HUES6 (cell line): ENCODE measurements at regions not wholly inside any gene's neighbourhood (a gene's known extent, or its start where the extent isn't known, plus 50 kb on each side); places are given as distances from the start of the nearest gene placed in this dataset.

Experiments used
- H3K27ac ChIP-seq: 2 replicates; pipeline ENCODE4 v1.7.0; 2013; ENCODE audit warnings: low read depth, mild to moderate bottlenecking, low read length, inconsistent platforms
- H3K27me3 ChIP-seq: 2 replicates; pipeline ENCODE4 v1.6.1; 2013; ENCODE audit warnings: low read length; ENCODE audit not compliant: control insufficient read depth, insufficient read depth
- H3K36me3 ChIP-seq: 2 replicates; pipeline ENCODE4 v1.6.1; 2013; ENCODE audit warnings: low read length; ENCODE audit not compliant: control insufficient read depth, insufficient read depth
- H3K4me1 ChIP-seq: 2 replicates; pipeline ENCODE4 v1.6.1; 2013; ENCODE audit warnings: low read length; ENCODE audit not compliant: control insufficient read depth, insufficient read depth
- H3K4me3 ChIP-seq: 2 replicates; pipeline ENCODE4 v1.5.1; 2013; ENCODE audit warnings: low read depth, low read length
- H3K9ac ChIP-seq: one replicate; pipeline ENCODE4 v1.6.1; 2013; ENCODE audit warnings: mild to moderate bottlenecking, low read length
- H3K9me3 ChIP-seq: 2 replicates; pipeline ENCODE4 v1.6.1; 2013; ENCODE audit warnings: low read depth, low read length; ENCODE audit not compliant: control insufficient read depth, insufficient read depth

- Histone ChIP-seq H3K9me3 (peaks cover 3% of the 10 kb centered on the region; the same call in 1 of the 2 replicates), H3K9ac (no peak overlapping the region)
Measured at GRCh38 chr11:97815667-97816066, 1205.1 kb upstream of the CNTN5 start.

GRCh38 chr11:97832451-97832850, 1188.3 kb upstream of the CNTN5 start:
- no peak overlapping the region for H3K4me3 ChIP-seq
- H3K9ac ChIP-seq = no peak overlapping the region
- no peaks in the 10 kb centered on the region for H3K36me3 ChIP-seq
- H3K27me3 ChIP-seq = no peaks in the 10 kb centered on the region
- no peak overlapping the region for H3K27ac ChIP-seq
- H3K4me1 ChIP-seq = no peaks in the 10 kb centered on the region
- no peaks in the 10 kb centered on the region for H3K9me3 ChIP-seq

More at GRCh38 chr11:97815667-97816066, 1205.1 kb upstream of the CNTN5 start:
- Histone ChIP-seq H3K4me3 (no peak overlapping the region), H3K36me3 (no peaks in the 10 kb centered on the region), H3K27me3 (no peaks in the 10 kb centered on the region), H3K27ac (no peak overlapping the region), H3K4me1 (no peaks in the 10 kb centered on the region)

DNA sequence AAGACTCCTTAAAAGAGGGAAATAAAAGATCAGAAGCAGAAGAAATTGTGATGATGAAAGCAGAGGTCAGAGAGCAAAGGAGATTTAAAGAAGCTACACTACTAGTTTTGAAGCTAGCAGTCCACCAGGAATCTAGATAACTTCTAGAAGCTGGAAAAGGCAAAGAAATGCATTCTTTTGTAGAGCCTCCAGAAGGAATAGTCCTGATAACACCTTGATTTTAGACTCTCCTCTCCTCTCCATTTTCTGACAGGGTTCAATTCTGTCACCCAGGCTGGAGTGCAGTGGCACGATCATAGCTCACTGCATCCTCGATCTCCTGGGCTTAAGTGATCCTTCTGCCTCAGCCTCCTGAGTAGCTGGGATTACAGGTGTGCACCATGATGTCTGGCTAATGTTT, 1187.3 kb upstream of the CNTN5 start:
- no peak overlapping the region for H3K4me3 ChIP-seq
- no peaks in the 10 kb centered on the region for H3K9me3 ChIP-seq
- no peaks in the 10 kb centered on the region for H3K27me3 ChIP-seq
- no peak overlapping the region for H3K9ac ChIP-seq
- H3K36me3 ChIP-seq = no peaks in the 10 kb centered on the region
- H3K27ac ChIP-seq = no peak overlapping the region
- H3K4me1 ChIP-seq = no peaks in the 10 kb centered on the region

GRCh38 chr11:97844016-97844415, 1176.7 kb upstream of the CNTN5 start:
- Histone ChIP-seq H3K27ac (no peak overlapping the region), H3K36me3 (no peaks in the 10 kb centered on the region), H3K4me1 (no peaks in the 10 kb centered on the region), H3K4me3 (no peak overlapping the region), H3K9ac (no peak overlapping the region), H3K27me3 (no peaks in the 10 kb centered on the region), H3K9me3 (no peaks in the 10 kb centered on the region)

GRCh38 chr11:97847730-97848129, 1173.0 kb upstream of the CNTN5 start:
- no peaks in the 10 kb centered on the region for H3K9me3 ChIP-seq
- no peaks in the 10 kb centered on the region for H3K36me3 ChIP-seq
- no peak overlapping the region for H3K9ac ChIP-seq
- H3K4me1 ChIP-seq = peaks cover 4% of the 10 kb centered on the region
- H3K27ac ChIP-seq = no peak overlapping the region
- H3K4me3 ChIP-seq = no peak overlapping the region
- no peaks in the 10 kb centered on the region for H3K27me3 ChIP-seq

- no peak overlapping the region for H3K27ac ChIP-seq
- H3K9ac ChIP-seq = no peak overlapping the region
- no peaks in the 10 kb centered on the region for H3K36me3 ChIP-seq
- H3K4me3 ChIP-seq = no peak overlapping the region
- H3K4me1 ChIP-seq = peaks cover 22% of the 10 kb centered on the region
- no peaks in the 10 kb centered on the region for H3K9me3 ChIP-seq
- H3K27me3 ChIP-seq = peaks cover 3% of the 10 kb centered on the region; the same call in 1 of the 2 replicates
Measured at GRCh38 chr11:97850701-97851100, 1170.0 kb upstream of the CNTN5 start.

DNA sequence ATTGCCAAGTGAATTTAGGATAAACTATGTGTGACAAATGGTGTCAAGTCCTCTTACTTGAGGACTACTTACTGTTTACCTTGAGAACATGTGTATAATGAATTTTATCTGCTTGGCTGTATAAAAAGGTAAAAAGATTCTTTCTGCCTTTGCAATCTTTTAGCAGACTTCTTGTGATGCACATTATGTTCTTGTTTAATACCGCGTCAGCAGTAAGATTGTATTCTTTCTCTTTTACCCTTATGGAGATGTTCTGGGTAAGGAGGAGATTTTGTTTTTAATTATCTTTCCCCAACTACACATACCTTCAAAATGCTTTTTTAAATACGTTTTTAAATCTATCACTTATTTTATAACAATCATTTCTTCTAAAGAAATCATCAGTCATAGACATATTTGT, 1166.4 kb upstream of the CNTN5 start:
- Histone ChIP-seq H3K27ac (no peak overlapping the region), H3K4me3 (no peak overlapping the region), H3K9ac (no peak overlapping the region), H3K9me3 (no peaks in the 10 kb centered on the region), H3K36me3 (no peaks in the 10 kb centered on the region), H3K27me3 (peaks cover 19% of the 10 kb centered on the region), H3K4me1 (peaks cover 44% of the 10 kb centered on the region)

DNA sequence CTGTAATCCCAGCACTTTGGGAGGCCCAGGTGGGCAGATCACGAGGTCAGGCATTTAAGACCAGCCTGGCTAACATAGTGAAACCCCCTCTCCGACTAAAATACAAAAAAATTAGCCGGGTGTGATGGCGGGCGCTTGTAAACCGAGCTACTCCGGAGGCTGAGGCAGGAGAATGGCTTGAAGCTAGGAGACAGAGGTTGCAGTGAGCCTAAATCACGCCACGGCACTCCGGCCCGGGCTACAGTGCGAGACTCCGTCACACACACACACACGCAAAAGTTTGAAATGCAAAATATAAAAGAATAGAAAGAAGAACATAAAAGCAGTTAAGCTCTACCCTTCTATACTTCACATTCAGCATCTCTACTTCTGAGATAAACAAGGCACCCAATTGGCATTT, 1165.9 kb upstream of the CNTN5 start:
- H3K4me3 ChIP-seq = no peak overlapping the region
- no peaks in the 10 kb centered on the region for H3K36me3 ChIP-seq
- H3K27me3 ChIP-seq = peaks cover 22% of the 10 kb centered on the region
- H3K9me3 ChIP-seq = no peaks in the 10 kb centered on the region
- peaks cover 40% of the 10 kb centered on the region for H3K4me1 ChIP-seq
- no peak overlapping the region for H3K27ac ChIP-seq
- no peak overlapping the region for H3K9ac ChIP-seq

- Histone ChIP-seq H3K9me3 (0 out of 2 replicates have a peak, but pooled peaks cover under 1% of the 10 kb centered on the region), H3K4me1 (peaks cover 40% of the 10 kb centered on the region), H3K27ac (peak overlapping the region; percentile 57; the same call in 1 of the 2 replicates), H3K27me3 (peaks cover 32% of the 10 kb centered on the region), H3K36me3 (no peaks in the 10 kb centered on the region), H3K4me3 (peak overlapping the region; percentile 24; the same call in 1 of the 2 replicates), H3K9ac (peak overlapping the region; percentile 10)
Measured at GRCh38 chr11:97856666-97857065, 1164.1 kb upstream of the CNTN5 start.

GRCh38 chr11:97860237-97860636, 1160.5 kb upstream of the CNTN5 start:
- H3K9ac ChIP-seq = no peak overlapping the region
- no peak overlapping the region for H3K27ac ChIP-seq
- H3K27me3 ChIP-seq = peaks cover 28% of the 10 kb centered on the region
- H3K36me3 ChIP-seq = no peaks in the 10 kb centered on the region
- H3K4me3 ChIP-seq = no peak overlapping the region
- peaks cover 7% of the 10 kb centered on the region for H3K9me3 ChIP-seq
- peaks cover 26% of the 10 kb centered on the region for H3K4me1 ChIP-seq

GRCh38 chr11:97862021-97862420, 1158.7 kb upstream of the CNTN5 start:
- peaks cover 7% of the 10 kb centered on the region for H3K9me3 ChIP-seq
- no peaks in the 10 kb centered on the region for H3K36me3 ChIP-seq
- H3K4me1 ChIP-seq = peaks cover 10% of the 10 kb centered on the region
- no peak overlapping the region for H3K27ac ChIP-seq
- H3K4me3 ChIP-seq = no peak overlapping the region
- peaks cover 28% of the 10 kb centered on the region for H3K27me3 ChIP-seq
- H3K9ac ChIP-seq = no peak overlapping the region
